Transverse colon (tissue), 4 donors: ENCODE measurements at regions not wholly inside any gene's neighbourhood (a gene's known extent, or its start where the extent isn't known, plus 50 kb on each side); places are given as distances from the start of the nearest gene placed in this dataset.
"Not testable (repeated sequence)": the region's sequence is repeated elsewhere in the genome, so short reads cannot be mapped to it uniquely, and the experiment has no call there.

Experiments
- DNase-seq: peaks from one replicate; pipeline ENCODE4 v3.0.0-alpha.2; 2019
- H3K27ac ChIP-seq, 4 donors: fragments of 200-600 bp; sonication (generic); 2 replicates each; pipeline ENCODE4 v1.5.1; 2016 to 2018; ENCODE audit warnings: inconsistent platforms in 4 of 4
- H3K27me3 ChIP-seq: fragments of 200-600 bp; sonication (generic); 2 replicates; pipeline ENCODE4 v1.5.1; 2017; ENCODE audit warnings: inconsistent platforms
- H3K36me3 ChIP-seq, 4 donors: fragments of 200-600 bp; sonication (generic); 2 replicates each; pipeline ENCODE4 v1.5.1; 2017 to 2019; ENCODE audit warnings: inconsistent platforms in 4 of 4
- H3K4me1 ChIP-seq, 4 donors: fragments of 200-600 bp; sonication (generic); 2 replicates each; pipeline ENCODE4 v1.5.1; 2017 to 2020; ENCODE audit warnings: inconsistent platforms in 4 of 4
- H3K4me3 ChIP-seq, 4 donors: fragments of 200-600 bp; sonication (generic); 1 replicate in 1 of 4; 2 replicates in 3 of 4; pipeline versions ENCODE4 v1.5.1 to v1.6.1; 2017 to 2019; ENCODE audit warnings: inconsistent platforms in 4 of 4
- H3K9me3 ChIP-seq, 2 donors: fragments of 200-600 bp; sonication (generic); 2 replicates each; pipeline ENCODE4 v1.5.1; 2017 to 2019; ENCODE audit warnings: inconsistent platforms in 2 of 2
- CTCF ChIP-seq, 5 experiments: fragments of 200-600 bp in 3 of 5; fragments of 450-650 bp in 2 of 5; sonication (generic) in 3 of 5; IDR thresholded peaks; 1 replicate in 2 of 5; 2 replicates in 3 of 5; pipeline ENCODE4 v1.5.1; 2016 to 2017; ENCODE audit warnings: antibody characterized with exemption in 5 of 5, inconsistent platforms in 3 of 5, mild to moderate bottlenecking in 2 of 5, moderate library complexity in 1 of 5
- EP300 ChIP-seq: sonication (generic); formaldehyde crosslinking; IDR thresholded peaks from one replicate; pipeline ENCODE4 v1.6.1; 2017; ENCODE audit warnings: antibody characterized with exemption, low read depth
- POLR2A ChIP-seq: fragments of 450-650 bp; IDR thresholded peaks from one replicate; pipeline ENCODE4 v1.6.1; 2016; ENCODE audit warnings: antibody characterized with exemption, mild to moderate bottlenecking, moderate library complexity
- POLR2AphosphoS5 ChIP-seq, 3 donors: sonication (generic); formaldehyde crosslinking; IDR thresholded peaks; one replicate each; pipeline ENCODE4 v1.6.1; 2016; ENCODE audit warnings: antibody characterized with exemption in 3 of 3
- WGBS, 2 donors: methylation state at CpG; one replicate each; pipeline ENCODE4 v1.1.5; 2018; ENCODE audit warnings: low coverage in 1 of 2; 5-methylcytosine and 5-hydroxymethylcytosine counted together
- in situ Hi-C, 4 donors: fragments of 200-750 bp; cut with MboI; loops; one replicate each; pipeline versions ENCODE4 v1.15.0 to v1.15.1; 2017; ENCODE audit warnings: low sequenced_read_pairs in 3 of 4, low pct_ligation_motif_present in 1 of 4, low pct_unique_long_range_greater_than_20kb in 1 of 4
- intact Hi-C: fragments of 100-400 bp; cut with DNase I; formaldehyde crosslinking; loops from one replicate; pipeline ENCODE4 v1.15.1; 2023; ENCODE audit warnings: low total_unique reads

GRCh38 chr10:14421941-14422340, 91.2 kb upstream of the FRMD4A start:
- Histone ChIP-seq H3K27ac (no peak overlapping the region), H3K27me3 (no peaks in the 10 kb centered on the region), H3K9me3 (no peaks in the 10 kb centered on the region), H3K36me3 (no peaks in the 10 kb centered on the region), H3K4me3 (no peak overlapping the region), H3K4me1 (no peaks in the 10 kb centered on the region)
- TF ChIP-seq POLR2A (no peak), EP300 (no peak), CTCF (IDR thresholded peaks at IDR 0.05) (no peak), POLR2AphosphoS5 (IDR thresholded peaks at IDR 0.05) (no peak)
- 63 to 73% methylated on average over 3 of the region's 3 CpGs for WGBS, 2 donors
- DNase-seq: no peak
- intact Hi-C loops (loop anchor here (5.0 kb wide), 1 partner anchor 220 kb away; no protein-coding TSS in a partner anchor), in situ Hi-C loops (no loop called here)

GRCh38 chr10:14417336-14417735, 86.6 kb upstream of the FRMD4A start:
- H3K27ac ChIP-seq, in situ Hi-C loops, intact Hi-C loops, H3K9me3 ChIP-seq, H3K36me3 ChIP-seq, H3K27me3 ChIP-seq, DNase-seq, H3K4me1 ChIP-seq, H3K4me3 ChIP-seq: not testable (repeated sequence)
- 94 to 95% methylated on average over 2 of the region's 2 CpGs for WGBS, 2 donors

GRCh38 chr10:14416308-14416700, 85.6 kb upstream of the FRMD4A start:
- no peak for TF ChIP-seq EP300
- no peak for TF ChIP-seq POLR2AphosphoS5 (IDR thresholded peaks at IDR 0.05)
- TF ChIP-seq CTCF (IDR thresholded peaks at IDR 0.05): no peak
- no peak overlapping the region for H3K4me3 ChIP-seq
- no peaks in the 10 kb centered on the region for H3K4me1 ChIP-seq
- in situ Hi-C loops (no loop called here), intact Hi-C loops (no loop called here)
- no peaks in the 10 kb centered on the region for H3K36me3 ChIP-seq
- 88 to 96% methylated on average over 4 to 7 of the region's 7 CpGs for WGBS, 2 donors
- H3K27me3 ChIP-seq: peaks cover 9% of the 10 kb centered on the region
- H3K9me3 ChIP-seq: no peaks in the 10 kb centered on the region
- H3K27ac ChIP-seq: no peak overlapping the region
- DNase-seq: no peak

GRCh38 chr10:14415676-14416307, 85.1 kb upstream of the FRMD4A start:
- intact Hi-C loops (no loop called here), in situ Hi-C loops (no loop called here)
- H3K9me3 ChIP-seq: no peaks in the 10 kb centered on the region
- DNase-seq: no peak
- H3K4me3 ChIP-seq: no peak overlapping the region
- peaks cover 9% of the 10 kb centered on the region for H3K27me3 ChIP-seq
- H3K36me3 ChIP-seq: no peaks in the 10 kb centered on the region
- no peak overlapping the region for H3K27ac ChIP-seq
- 68 to 86% methylated on average over 3 to 4 of the region's 4 CpGs for WGBS, 2 donors
- TF ChIP-seq EP300 (no peak), POLR2A (no peak), CTCF (IDR thresholded peaks at IDR 0.05) (no peak), POLR2AphosphoS5 (IDR thresholded peaks at IDR 0.05) (no peak)
- no peaks in the 10 kb centered on the region for H3K4me1 ChIP-seq

- no peaks in the 10 kb centered on the region for H3K4me1 ChIP-seq
- WGBS, 2 donors: 83 to 91% methylated on average over 2 to 3 of the region's 3 CpGs
- H3K27ac ChIP-seq: no peak overlapping the region
- H3K4me3 ChIP-seq: no peak overlapping the region
- in situ Hi-C loops (no loop called here), intact Hi-C loops (no loop called here)
- DNase-seq: no peak
- H3K36me3 ChIP-seq: no peaks in the 10 kb centered on the region
- peaks cover 9% of the 10 kb centered on the region for H3K27me3 ChIP-seq
- H3K9me3 ChIP-seq: no peaks in the 10 kb centered on the region
- no peak for TF ChIP-seq POLR2AphosphoS5 (IDR thresholded peaks at IDR 0.05)
- TF ChIP-seq POLR2A: no peak
- TF ChIP-seq EP300: no peak
- no peak for TF ChIP-seq CTCF (IDR thresholded peaks at IDR 0.05)
Measured at GRCh38 chr10:14414901-14415300, 84.2 kb upstream of the FRMD4A start.
